Activated CD4-positive, alpha-beta T cell treated with anti-CD3 and anti-CD28 coated beads, Interleukin-2, amount 50 U/mL, for 24 hours (primary cell): ENCODE measurements at regions not wholly inside any gene's neighbourhood (a gene's known extent, or its start where the extent isn't known, plus 50 kb on each side); places are given as distances from the start of the nearest gene placed in this dataset.

ENCODE experiments used
- DNase-seq, 2 donors: peaks; one replicate each; pipeline ENCODE4 v3.0.0-alpha.2; 2020; ENCODE audit warnings: low read depth in 1 of 2, low spot score in 1 of 2

DNA sequence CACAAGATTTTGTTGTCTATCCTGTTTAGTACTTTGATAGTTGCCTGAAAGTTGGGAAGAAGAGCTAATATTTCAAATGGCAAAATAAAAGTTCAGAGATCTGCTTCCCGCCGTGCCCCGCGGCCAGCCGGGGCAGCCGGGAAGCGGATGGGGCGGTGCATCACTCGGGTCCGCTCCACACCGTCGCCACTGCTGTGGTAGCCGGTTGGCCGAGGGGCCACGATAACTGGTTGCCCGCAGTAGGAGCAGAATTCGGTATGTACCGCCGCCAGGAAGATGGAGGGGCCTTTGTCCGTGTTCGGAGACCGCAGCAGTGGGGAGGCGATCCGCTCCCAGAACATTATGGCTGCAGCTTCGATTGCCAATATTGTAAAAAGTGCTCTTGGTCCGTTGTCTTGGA lies 427.2 kb upstream of the PDE3A start:
- DNase-seq: no peak

- no peak for DNase-seq
These were observed 422.5 kb upstream of the PDE3A start for GRCh38 chr12:19945559-19946435.

DNA sequence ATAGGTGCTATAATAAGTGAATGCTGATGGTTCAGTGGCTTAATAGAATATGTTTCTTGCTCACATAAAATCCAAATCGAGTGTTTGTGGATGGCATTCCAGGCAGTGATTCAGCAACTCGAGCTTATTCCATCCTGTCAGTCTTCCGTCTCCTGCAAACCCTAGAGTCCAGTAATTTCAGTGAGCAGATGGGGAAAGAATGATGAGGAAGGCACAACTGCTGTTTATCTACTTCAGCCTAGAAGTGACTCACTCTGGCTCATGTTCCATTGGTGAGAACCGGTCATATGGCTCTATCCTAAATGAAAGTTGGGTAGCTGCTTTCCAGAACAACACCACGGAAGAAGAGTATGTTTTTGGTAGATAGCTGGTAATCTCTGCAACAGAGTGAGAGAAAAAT lies 421.8 kb upstream of the PDE3A start:
- DNase-seq: no peak

GRCh38 chr12:19947344-19947743 lies 421.0 kb upstream of the PDE3A start:
- DNase-seq: no peak

GRCh38 chr12:19951664-19952063 lies 416.7 kb upstream of the PDE3A start:
- no peak for DNase-seq

DNA sequence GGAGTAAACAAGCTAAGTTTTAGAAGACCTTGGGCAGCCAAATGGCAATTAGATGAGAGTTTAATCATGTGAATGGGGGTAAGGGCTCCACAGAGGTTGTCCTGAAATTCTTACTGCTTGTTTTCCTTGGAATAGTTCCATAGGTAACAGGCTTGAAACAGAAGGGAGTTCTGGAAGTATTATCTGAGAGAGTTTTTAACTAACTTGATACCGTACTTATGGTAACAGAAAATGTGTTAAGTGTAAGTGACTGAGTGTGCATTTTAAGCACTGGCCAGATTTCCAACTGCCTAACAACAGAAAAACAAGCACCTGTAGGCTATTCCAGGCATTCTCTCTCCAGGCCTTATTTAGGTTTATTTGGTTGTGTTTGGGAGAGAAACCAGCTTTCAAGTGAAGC lies 414.6 kb upstream of the PDE3A start:
- DNase-seq: no peak

DNA sequence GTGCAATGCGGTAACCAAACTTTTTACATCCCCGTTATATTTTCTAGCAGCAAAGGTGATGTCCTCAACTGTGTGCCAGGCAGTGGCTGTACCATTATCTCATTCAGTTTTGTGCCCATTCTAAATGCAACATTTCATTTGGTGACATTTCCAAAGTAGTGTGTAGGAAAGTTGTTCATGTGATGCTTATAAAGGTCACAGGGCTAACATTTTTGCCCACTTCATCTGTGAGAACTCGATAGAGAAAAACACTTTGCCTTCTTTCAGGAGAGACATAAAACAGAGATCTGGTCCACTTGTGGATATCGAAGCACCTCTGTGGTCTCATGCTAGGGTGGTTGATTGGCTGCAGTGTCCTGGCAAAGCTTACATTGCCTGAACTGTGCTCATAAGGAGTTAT lies 414.2 kb upstream of the PDE3A start:
- no peak for DNase-seq

- no peak for DNase-seq
These were observed 410.8 kb upstream of the PDE3A start for GRCh38 chr12:19957308-19958125.

DNA sequence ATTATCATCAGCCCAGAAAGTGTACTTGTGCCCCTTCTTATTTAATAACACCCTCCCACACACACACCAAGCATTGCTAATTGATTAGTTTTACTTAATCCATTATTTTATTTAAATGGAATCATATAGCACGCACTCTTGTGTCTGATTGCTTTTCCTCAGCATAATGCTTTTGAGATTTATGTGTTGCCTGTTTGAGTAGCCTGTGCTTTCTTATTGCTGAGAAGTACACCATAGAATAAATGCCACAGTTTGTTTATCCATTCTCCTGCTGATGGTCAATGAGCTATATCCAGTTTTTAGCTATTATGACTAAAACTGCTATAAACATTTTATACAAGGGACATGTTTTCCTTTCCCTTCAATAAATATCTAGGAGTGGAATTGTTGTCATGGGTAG lies 409.9 kb upstream of the PDE3A start:
- no peak for DNase-seq

DNA sequence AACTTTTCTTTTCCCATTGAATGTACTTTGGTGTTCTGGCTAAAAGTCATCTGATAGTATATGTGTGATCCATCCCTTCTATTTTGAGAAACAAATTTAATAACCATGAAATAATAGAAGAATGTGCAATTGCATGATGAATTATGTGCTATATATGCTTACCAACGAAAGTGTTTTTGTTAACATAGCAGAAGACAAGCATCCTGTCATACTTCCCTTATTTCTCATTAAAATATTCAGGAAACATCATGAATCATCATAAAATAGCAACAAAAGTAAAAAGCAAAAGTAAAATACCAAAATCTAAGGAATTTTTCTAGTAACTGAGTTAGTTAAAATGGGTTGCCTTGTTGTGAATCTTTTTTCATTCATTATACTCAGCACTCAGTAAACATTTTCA lies 409.0 kb upstream of the PDE3A start:
- no peak for DNase-seq

- DNase-seq: no peak
These were observed 407.8 kb upstream of the PDE3A start for GRCh38 chr12:19960527-19960926.

GRCh38 chr12:19962192-19962591 lies 406.1 kb upstream of the PDE3A start:
- no peak for DNase-seq

GRCh38 chr12:19963972-19964371 lies 404.4 kb upstream of the PDE3A start:
- DNase-seq: no peak

DNA sequence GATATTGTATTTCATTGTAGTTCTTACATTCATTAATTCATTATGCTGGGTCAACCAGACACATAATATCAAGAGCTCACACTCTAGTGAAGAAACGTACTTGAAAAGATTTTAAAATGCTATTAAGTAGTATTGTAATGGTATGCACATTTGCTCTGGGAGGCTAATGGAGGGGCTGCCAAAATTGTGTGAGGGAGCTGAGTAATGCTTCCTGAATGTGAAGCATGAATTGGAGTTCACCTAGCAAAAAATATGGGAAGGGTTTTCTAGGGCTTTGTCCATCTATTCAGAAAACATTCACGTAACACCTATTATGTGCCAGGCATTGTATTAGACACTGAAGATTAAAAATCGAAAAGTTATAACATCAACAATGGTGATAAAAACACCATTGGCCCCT lies 403.8 kb upstream of the PDE3A start:
- DNase-seq: no peak

DNA sequence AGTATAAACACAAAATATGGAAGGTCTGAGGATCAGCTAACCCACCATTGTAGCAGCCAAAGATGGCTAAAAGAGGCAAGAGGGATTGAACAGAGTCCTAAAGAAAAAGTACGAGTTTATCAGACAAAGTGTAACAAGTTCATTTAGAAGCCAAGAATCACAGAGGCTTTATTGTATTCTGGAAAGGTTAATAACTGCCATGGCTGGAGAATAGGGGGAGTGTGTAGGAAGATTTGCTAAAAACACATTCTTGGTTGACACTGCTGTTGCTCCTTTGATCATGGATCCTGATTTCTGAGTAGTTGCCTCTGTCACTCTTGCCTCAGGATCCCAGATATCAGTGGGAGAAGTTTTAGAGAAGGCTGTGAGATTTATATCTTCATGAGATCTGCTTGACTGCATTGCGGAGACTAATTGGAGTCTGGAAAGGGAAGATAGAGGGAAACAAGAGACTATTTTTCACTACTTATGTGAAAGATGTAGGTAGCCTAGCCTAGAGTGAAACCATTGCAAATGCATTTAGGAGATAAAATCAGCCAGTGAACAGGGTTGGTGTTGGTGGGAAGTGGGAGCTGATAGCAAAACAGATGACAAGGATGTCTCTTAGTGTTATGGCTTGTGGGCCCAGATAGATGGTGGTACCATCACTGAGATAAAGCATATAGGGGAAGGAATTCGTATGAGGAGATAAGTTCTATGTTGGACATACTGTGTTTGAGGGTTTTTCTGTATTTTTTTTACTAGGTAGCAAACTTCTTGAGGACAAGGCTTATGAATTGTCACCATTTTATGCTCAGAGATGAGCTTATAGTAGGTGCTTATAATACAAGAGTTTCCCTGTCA lies 402.9 kb upstream of the PDE3A start:
- no peak for DNase-seq

- DNase-seq: no peak
These were observed 401.3 kb upstream of the PDE3A start for GRCh38 chr12:19967001-19967400.

GRCh38 chr12:19967431-19967830 lies 400.9 kb upstream of the PDE3A start:
- no peak for DNase-seq

DNA sequence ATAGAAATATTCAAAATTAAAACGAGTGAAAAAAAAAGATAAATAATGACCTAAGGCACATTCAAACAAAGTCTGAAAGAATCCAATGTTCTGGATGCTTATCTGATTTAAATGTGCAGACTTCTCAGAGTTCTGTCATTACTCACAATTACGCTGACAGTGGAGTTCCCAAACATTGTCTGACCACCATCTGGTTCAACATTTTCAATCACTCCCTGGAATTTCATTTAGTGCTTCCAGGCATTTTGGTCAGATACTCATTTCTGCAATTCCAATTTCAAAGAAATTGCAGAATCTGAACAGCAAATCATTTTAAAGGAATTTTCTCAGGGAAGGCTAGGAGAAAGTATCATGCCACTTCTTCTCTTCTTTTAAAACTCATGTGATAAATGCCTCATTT lies 398.2 kb upstream of the PDE3A start:
- no peak for DNase-seq

GRCh38 chr12:19970821-19971220 lies 397.5 kb upstream of the PDE3A start:
- no peak for DNase-seq

DNA sequence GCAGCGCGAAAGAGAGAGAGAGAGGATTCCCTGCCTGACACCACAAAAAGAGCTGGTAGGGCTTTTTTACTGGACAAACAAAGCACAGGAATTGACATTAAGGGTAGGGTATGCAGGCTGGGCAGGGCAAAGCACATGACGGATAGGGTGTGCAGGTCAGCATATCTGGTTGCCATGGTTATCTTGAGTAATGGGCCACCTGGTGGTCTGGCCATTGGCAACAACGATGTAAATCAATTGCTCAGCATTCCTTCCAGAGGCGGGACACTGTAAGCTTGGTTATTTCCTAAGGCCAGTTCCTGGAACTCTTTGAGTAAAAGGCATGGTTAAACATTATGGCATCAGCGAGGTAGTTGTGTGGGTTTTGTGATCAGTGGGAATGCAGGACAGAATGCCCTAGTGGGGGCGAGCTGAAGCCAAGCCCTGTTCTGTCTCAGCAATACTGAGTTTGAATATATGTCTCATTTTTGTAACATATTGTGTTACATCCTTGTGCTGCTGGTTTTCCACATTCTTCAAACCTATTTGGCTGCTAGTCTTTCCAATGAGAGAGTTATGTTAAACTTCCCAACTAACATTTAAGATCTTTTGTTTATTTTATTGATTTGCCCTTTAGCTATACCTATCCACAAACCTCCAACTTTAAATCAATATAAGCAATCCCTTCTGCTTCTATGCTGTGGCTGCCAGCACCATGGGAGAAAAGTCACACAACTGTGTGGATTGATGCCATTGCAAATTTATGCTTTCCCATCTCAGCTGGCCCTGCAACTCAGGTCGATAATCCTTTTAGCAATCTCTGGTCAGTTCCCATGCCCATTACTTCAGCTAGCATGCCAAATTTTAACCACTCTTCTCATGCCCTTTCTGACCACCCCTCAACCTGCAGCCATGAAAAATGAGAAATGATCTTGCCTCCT lies 396.7 kb upstream of the PDE3A start:
- no peak for DNase-seq
